HG03460 (cell line): ENCODE measurements at regions not wholly inside any gene's neighbourhood (a gene's known extent, or its start where the extent isn't known, plus 50 kb on each side); places are given as distances from the start of the nearest gene placed in this dataset.
"Not testable (repeated sequence)": the region's sequence is repeated elsewhere in the genome, so short reads cannot be mapped to it uniquely, and the experiment has no call there.

Experiments
- ATAC-seq: cut with Tn5 transposase; IDR thresholded peaks from one replicate; pipeline ENCODE4 v1.9.1; 2021; ENCODE audit not compliant: unreplicated experiment

- peak; percentile 100 for ATAC-seq
Measured at GRCh38 chr11:104705490-104706190, 192.6 kb downstream of the CASP12 start.

GRCh38 chr11:104704888-104705287 lies 193.4 kb downstream of the CASP12 start:
- no peak for ATAC-seq

GRCh38 chr11:104704146-104704830 lies 194.0 kb downstream of the CASP12 start:
- ATAC-seq: no peak

GRCh38 chr11:104700609-104701008 lies 197.7 kb downstream of the CASP12 start:
- no peak for ATAC-seq

GRCh38 chr11:104699981-104700380 lies 198.3 kb downstream of the CASP12 start:
- no peak for ATAC-seq

- ATAC-seq: no peak
Measured at GRCh38 chr11:104695065-104695463, 203.2 kb downstream of the CASP12 start.

GRCh38 chr11:104694259-104695064 lies 203.8 kb downstream of the CASP12 start:
- no peak for ATAC-seq

GRCh38 chr11:104692751-104693150 lies 205.5 kb downstream of the CASP12 start:
- ATAC-seq: no peak

GRCh38 chr11:104691129-104691528 lies 207.1 kb downstream of the CASP12 start:
- ATAC-seq: no peak

- ATAC-seq: no peak
Measured at GRCh38 chr11:104690241-104690640, 208.0 kb downstream of the CASP12 start.

- no peak for ATAC-seq
Measured at GRCh38 chr11:104688731-104689130, 209.5 kb downstream of the CASP12 start.

- ATAC-seq: no peak
Measured at GRCh38 chr11:104682206-104682605, 216.1 kb downstream of the CASP12 start.

GRCh38 chr11:104679258-104679657 lies 219.0 kb downstream of the CASP12 start:
- no peak for ATAC-seq

GRCh38 chr11:104678408-104678807 lies 219.9 kb downstream of the CASP12 start:
- no peak for ATAC-seq

- not testable (repeated sequence) for ATAC-seq
Measured at GRCh38 chr11:104677069-104677468, 221.2 kb downstream of the CASP12 start.

GRCh38 chr11:104672897-104673296 lies 225.4 kb downstream of the CASP12 start:
- ATAC-seq: no peak

- no peak for ATAC-seq
Measured at GRCh38 chr11:104668797-104669463, 229.3 kb downstream of the CASP12 start.

- no peak for ATAC-seq
Measured at GRCh38 chr11:104666624-104667023, 231.6 kb downstream of the CASP12 start.

GRCh38 chr11:104665641-104666040 lies 232.6 kb downstream of the CASP12 start:
- no peak for ATAC-seq

GRCh38 chr11:104663190-104664140 lies 234.8 kb downstream of the CASP12 start:
- ATAC-seq: no peak
